GM18870 (cell line): ENCODE measurements at regions not wholly inside any gene's neighbourhood (a gene's known extent, or its start where the extent isn't known, plus 50 kb on each side); places are given as distances from the start of the nearest gene placed in this dataset.

Source experiments
- ATAC-seq: cut with Tn5 transposase; IDR thresholded peaks from one replicate; pipeline ENCODE4 v1.9.1; 2021; ENCODE audit warnings: moderate library complexity; ENCODE audit not compliant: unreplicated experiment

- ATAC-seq: no peak
Observed at GRCh38 chr2:129896226-129897100, 83.0 kb upstream of the RAB6C start.

DNA sequence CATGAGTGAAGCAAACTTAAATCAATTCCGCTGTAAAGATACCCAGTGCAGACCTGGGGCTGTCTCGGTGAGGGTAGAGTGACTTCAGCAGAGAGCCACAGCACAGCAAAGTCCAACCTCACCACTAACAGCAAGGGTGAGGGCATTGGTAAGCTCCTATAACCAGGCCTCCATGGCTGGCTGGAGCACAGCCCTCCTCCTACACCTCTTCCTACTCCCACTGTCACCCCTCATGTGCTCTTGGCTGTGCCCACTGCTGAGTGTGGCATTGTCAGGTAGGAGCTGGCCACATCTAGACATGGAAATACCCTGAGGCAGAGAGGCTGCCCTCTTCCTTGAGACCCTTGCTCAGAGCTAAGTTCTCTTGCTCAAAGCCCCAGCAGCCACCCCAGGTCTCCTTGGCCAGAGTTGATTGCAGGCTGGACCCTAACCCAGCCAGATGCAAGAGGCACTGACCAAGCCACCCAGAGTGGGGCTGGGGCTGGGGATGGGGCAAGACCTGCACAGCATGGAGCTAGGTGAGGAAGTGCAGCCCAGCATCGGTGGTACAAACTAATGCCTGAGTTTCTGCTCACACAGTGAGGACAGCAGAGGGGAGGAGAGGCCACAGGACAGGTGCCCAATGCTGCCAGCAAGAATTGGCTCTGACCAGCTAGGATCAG, 77.6 kb upstream of the RAB6C start:
- ATAC-seq: no peak

- ATAC-seq: no peak
Observed at GRCh38 chr2:129902731-129903585, 76.5 kb upstream of the RAB6C start.

- no peak for ATAC-seq
Observed at GRCh38 chr2:129903586-129904425, 75.7 kb upstream of the RAB6C start.

DNA sequence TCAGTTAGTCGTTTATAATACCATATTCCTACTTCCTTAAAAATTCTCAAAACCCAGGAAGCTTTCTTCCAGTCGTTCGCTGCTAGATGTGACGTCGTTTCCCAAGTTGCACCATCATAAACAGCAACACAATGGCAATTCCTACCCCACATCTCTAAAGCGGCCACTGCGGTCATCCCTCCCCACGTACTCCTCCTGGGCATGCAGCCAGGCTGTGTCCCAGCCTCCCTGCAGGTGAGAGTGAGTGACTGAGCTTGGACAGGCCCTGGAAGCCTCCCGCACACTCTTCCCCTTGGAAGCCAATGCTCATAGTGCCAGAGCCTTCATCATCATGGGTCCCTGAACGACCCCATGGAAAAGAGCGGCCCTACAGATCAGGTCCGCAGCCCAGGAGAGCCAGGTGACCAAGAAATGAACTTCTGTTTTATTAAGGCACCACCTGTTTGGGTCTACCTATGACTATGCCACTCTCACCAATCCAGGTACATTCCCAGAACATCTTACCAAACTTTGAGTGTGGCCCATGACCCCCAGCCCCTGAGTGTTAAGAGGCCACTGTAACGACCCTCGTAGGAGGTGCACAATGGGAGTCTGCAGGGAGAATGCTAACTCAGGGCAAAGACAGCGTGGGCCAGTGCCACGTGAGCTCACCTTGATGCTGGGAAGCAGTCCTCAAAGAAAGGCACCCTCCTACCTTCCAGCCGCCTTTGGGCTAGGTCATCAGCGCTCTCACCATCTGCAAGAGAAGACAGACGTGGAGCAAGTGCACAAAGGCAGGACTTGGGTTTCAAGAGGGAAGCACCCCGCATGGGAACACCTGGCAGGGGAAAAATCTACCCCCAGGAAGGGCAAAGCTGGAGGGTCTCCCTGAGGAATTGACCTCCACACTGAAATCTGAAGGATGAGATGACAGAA, 74.7 kb upstream of the RAB6C start:
- no peak for ATAC-seq

- ATAC-seq: no peak
Observed at GRCh38 chr2:129905664-129906081, 73.8 kb upstream of the RAB6C start.

DNA sequence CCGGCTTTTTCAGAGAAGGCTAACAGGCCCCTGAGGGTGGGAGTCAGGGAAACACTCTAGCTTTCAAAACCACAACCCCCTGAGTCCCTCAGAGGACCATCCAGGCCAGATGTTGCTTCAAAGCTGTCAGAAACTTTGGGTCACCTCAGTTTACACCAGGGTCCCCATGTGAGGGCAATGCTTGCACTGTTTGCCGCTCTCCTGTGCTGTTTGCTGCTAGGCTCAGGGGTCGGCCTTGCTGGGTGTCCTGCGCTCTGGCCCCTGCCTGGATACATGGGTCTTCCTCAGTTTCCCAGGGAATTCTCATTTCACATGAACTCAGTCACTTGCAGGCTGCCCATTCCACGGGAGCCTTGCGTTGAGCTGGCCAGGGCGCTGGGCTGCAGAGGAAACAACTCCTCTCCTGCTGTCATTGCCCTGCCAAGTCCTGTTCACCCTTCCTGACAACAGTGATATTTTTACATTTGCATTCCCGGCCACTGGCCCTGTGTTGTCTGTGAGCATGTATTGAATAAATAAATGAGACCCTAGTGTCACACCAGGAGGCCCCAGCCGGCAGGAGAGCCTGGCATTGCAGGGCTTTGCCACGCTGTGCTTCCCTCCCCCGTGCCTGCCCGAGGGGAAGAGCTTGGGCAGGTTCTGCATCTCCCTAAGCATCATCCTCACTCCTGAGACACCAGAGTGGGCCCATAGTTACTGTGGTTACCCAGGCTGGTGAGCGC, 73.2 kb upstream of the RAB6C start:
- ATAC-seq: no peak

GRCh38 chr2:129906861-129907235, 72.6 kb upstream of the RAB6C start:
- no peak for ATAC-seq

DNA sequence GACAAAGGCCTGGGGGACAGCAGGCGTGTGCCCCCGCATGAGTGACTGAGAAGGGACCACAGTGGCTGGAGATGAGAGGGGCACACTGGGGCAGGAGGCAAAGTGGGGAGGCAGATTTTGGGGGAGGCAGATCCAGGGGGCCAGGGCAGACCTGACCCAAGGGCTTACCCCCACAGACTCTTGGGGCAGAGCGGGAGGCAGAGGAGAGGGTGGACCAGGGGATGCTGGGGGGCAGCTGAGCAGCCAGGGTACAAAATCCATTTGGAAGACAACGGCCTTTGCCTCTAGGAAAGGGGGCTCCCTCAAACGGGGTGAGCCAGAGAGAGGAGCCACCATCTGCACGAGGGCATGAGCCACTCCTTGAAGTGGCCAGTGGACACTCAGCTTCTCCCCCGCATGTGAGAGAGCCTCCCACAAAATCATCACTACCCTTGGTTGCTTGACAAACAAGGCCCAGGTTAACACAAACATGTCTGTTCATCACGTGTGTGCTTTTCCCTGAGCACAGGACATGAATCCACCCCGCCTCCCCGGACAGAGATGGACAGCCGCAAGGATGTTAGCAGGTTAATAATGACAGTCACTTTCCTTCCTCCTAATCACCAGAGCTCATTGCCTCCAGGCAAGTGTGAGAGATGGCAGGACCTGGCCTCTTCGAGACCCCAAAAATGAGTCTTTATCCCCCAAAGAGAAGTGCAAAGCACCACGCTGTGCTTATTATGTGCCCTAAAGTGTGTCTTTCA, 72.0 kb upstream of the RAB6C start:
- no peak for ATAC-seq

- no peak for ATAC-seq
Observed at GRCh38 chr2:129908721-129909373, 70.6 kb upstream of the RAB6C start.

DNA sequence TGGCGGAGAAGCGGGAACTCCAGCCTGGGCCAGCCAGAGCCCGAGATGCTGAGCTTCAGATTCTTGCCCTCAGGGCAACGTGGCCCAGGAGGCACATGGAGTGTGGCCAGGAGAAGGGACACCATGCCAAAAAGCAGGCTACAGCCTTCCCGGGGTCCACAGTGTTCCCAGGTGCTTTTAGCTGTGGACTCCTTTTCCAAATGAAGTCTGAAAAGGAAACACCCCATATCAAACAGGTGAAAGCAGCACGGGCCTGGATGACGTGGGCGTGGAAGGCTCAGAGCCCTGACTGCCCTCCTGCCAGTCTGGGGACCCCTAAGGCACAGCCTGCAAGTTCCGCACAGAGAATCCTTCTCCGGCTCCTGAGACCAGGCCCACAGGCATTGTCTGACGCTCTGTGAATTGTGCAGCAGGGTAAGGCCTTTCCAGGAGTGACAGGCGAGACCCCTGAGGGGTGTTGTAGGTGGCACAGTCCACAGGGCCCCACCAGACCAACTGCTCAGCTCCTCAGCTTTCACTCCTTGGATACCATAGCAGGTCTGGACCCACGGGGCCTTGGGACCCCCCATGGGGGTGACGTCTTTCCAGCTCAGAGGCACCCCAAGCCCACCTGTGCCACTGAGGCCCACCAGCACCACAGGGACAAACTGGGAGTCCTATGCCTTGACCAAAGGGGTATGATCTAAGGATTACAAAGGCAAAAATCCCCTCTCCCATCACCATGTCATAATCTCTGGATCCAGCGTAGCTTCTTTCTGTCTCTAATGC, 69.6 kb upstream of the RAB6C start:
- ATAC-seq: no peak

- no peak for ATAC-seq
Observed at GRCh38 chr2:129910446-129911362, 68.8 kb upstream of the RAB6C start.

DNA sequence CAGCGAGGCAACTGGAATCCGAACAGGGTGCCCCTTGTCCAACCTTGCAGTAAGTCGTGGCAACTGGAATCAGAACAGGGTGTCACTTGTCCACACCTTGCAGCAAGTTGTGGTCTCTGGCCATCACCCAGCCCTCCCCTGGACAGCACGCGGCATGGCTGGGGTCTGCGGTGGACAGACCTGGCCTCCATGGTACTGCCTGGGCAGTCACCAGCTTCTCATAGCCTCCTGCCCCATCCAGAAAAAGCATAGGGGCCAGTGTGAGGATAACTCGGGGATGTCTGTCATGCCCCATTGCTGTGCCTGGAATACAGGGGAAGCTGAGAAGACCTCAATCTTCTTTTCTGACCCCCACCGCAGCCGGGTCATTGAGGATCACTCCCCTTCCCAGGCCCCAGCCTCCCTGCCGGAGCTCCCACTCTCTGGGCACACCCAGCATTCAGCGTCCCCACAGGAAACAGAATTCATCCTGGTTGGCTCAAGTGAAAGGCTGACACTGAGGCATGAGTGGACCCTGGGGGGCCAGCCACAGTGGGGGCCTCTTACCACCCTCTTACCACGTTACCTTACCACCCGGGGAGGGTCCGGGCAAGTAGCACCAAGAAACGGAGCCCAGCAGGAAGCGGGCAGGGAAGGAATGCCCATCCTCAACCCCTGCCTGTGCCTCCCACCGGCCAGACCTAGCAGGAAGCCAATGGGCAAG, 68.0 kb upstream of the RAB6C start:
- ATAC-seq: no peak

- ATAC-seq: no peak
Observed at GRCh38 chr2:129912066-129912820, 67.2 kb upstream of the RAB6C start.
